ENCODE measurements at regions not wholly inside any gene's neighbourhood (a gene's known extent, or its start where the extent isn't known, plus 50 kb on each side); places are given as distances from the start of the nearest gene placed in this dataset.
"Not testable (repeated sequence)": the region's sequence is repeated elsewhere in the genome, so short reads cannot be mapped to it uniquely, and the experiment has no call there.

- Histone ChIP-seq H3K9ac (ENCODE audit: low read depth, low read length) (no peak overlapping the region), H3K27me3 (ENCODE audit: control insufficient read depth, insufficient read depth, low read length) (peaks cover 7% of the 10 kb centered on the region), H3K9me3 (ENCODE audit: control insufficient read depth, insufficient read depth, low read length) (no peaks in the 10 kb centered on the region), H3K36me3 (ENCODE audit: control insufficient read depth, insufficient read depth, low read length) (no peaks in the 10 kb centered on the region), H3K4me1 (ENCODE audit: control insufficient read depth, insufficient read depth, low read length) (peaks cover 13% of the 10 kb centered on the region), H3K4me3 (ENCODE audit: low read depth, low read length) (no peak overlapping the region)
These were observed 103.0 kb upstream of the HES1 start for GRCh38 chr3:194032828-194033435.

GRCh38 chr3:194034346-194035336 is 101.3 kb upstream of the HES1 start:
- H3K4me1 ChIP-seq (ENCODE audit: control insufficient read depth, insufficient read depth, low read length), result peaks cover 13% of the 10 kb centered on the region
- H3K9ac ChIP-seq (ENCODE audit: low read depth, low read length), result no peak overlapping the region
- H3K9me3 ChIP-seq (ENCODE audit: control insufficient read depth, insufficient read depth, low read length), result no peaks in the 10 kb centered on the region
- H3K4me3 ChIP-seq (ENCODE audit: low read depth, low read length), result no peak overlapping the region
- peaks cover 7% of the 10 kb centered on the region for H3K27me3 ChIP-seq (ENCODE audit: control insufficient read depth, insufficient read depth, low read length)
- H3K36me3 ChIP-seq (ENCODE audit: control insufficient read depth, insufficient read depth, low read length), result no peaks in the 10 kb centered on the region

GRCh38 chr3:194035406-194036138 is 100.4 kb upstream of the HES1 start:
- Histone ChIP-seq H3K4me3 (ENCODE audit: low read depth, low read length) (no peak overlapping the region), H3K9me3 (ENCODE audit: control insufficient read depth, insufficient read depth, low read length) (no peaks in the 10 kb centered on the region), H3K9ac (ENCODE audit: low read depth, low read length) (no peak overlapping the region), H3K36me3 (ENCODE audit: control insufficient read depth, insufficient read depth, low read length) (no peaks in the 10 kb centered on the region), H3K4me1 (ENCODE audit: control insufficient read depth, insufficient read depth, low read length) (peaks cover 13% of the 10 kb centered on the region), H3K27me3 (ENCODE audit: control insufficient read depth, insufficient read depth, low read length) (peaks cover 7% of the 10 kb centered on the region)

GRCh38 chr3:194036842-194037241 is 99.1 kb upstream of the HES1 start:
- H3K9ac ChIP-seq (ENCODE audit: low read depth, low read length), result no peak overlapping the region
- H3K4me1 ChIP-seq (ENCODE audit: control insufficient read depth, insufficient read depth, low read length), result peaks cover 12% of the 10 kb centered on the region
- H3K36me3 ChIP-seq (ENCODE audit: control insufficient read depth, insufficient read depth, low read length), result no peaks in the 10 kb centered on the region
- H3K4me3 ChIP-seq (ENCODE audit: low read depth, low read length), result no peak overlapping the region
- H3K27me3 ChIP-seq (ENCODE audit: control insufficient read depth, insufficient read depth, low read length), result peaks cover 7% of the 10 kb centered on the region
- no peaks in the 10 kb centered on the region for H3K9me3 ChIP-seq (ENCODE audit: control insufficient read depth, insufficient read depth, low read length)

- H3K4me3 ChIP-seq (ENCODE audit: low read depth, low read length); H3K4me1 ChIP-seq (ENCODE audit: control insufficient read depth, insufficient read depth, low read length); H3K9me3 ChIP-seq (ENCODE audit: control insufficient read depth, insufficient read depth, low read length); H3K9ac ChIP-seq (ENCODE audit: low read depth, low read length); H3K36me3 ChIP-seq (ENCODE audit: control insufficient read depth, insufficient read depth, low read length); H3K27me3 ChIP-seq (ENCODE audit: control insufficient read depth, insufficient read depth, low read length): not testable (repeated sequence)
These were observed 97.6 kb upstream of the HES1 start for GRCh38 chr3:194038346-194038745.

GRCh38 chr3:194038960-194039359 is 97.0 kb upstream of the HES1 start:
- no peak overlapping the region for H3K4me3 ChIP-seq (ENCODE audit: low read depth, low read length)
- H3K9ac ChIP-seq (ENCODE audit: low read depth, low read length), result no peak overlapping the region
- H3K4me1 ChIP-seq (ENCODE audit: control insufficient read depth, insufficient read depth, low read length), result no peaks in the 10 kb centered on the region
- H3K9me3 ChIP-seq (ENCODE audit: control insufficient read depth, insufficient read depth, low read length), result no peaks in the 10 kb centered on the region
- H3K36me3 ChIP-seq (ENCODE audit: control insufficient read depth, insufficient read depth, low read length), result no peaks in the 10 kb centered on the region
- H3K27me3 ChIP-seq (ENCODE audit: control insufficient read depth, insufficient read depth, low read length), result peaks cover 6% of the 10 kb centered on the region

- Histone ChIP-seq H3K9me3 (ENCODE audit: control insufficient read depth, insufficient read depth, low read length) (no peaks in the 10 kb centered on the region), H3K9ac (ENCODE audit: low read depth, low read length) (no peak overlapping the region), H3K36me3 (ENCODE audit: control insufficient read depth, insufficient read depth, low read length) (no peaks in the 10 kb centered on the region), H3K4me1 (ENCODE audit: control insufficient read depth, insufficient read depth, low read length) (no peaks in the 10 kb centered on the region), H3K27me3 (ENCODE audit: control insufficient read depth, insufficient read depth, low read length) (no peaks in the 10 kb centered on the region), H3K4me3 (ENCODE audit: low read depth, low read length) (no peak overlapping the region)
These were observed 95.3 kb upstream of the HES1 start for GRCh38 chr3:194040516-194041273.

- H3K36me3 ChIP-seq (ENCODE audit: control insufficient read depth, insufficient read depth, low read length), result no peaks in the 10 kb centered on the region
- no peaks in the 10 kb centered on the region for H3K9me3 ChIP-seq (ENCODE audit: control insufficient read depth, insufficient read depth, low read length)
- no peak overlapping the region for H3K9ac ChIP-seq (ENCODE audit: low read depth, low read length)
- H3K27me3 ChIP-seq (ENCODE audit: control insufficient read depth, insufficient read depth, low read length), result no peaks in the 10 kb centered on the region
- H3K4me1 ChIP-seq (ENCODE audit: control insufficient read depth, insufficient read depth, low read length), result no peaks in the 10 kb centered on the region
- H3K4me3 ChIP-seq (ENCODE audit: low read depth, low read length), result no peak overlapping the region
These were observed 93.0 kb upstream of the HES1 start for GRCh38 chr3:194042927-194043326.

- H3K4me1 ChIP-seq (ENCODE audit: control insufficient read depth, insufficient read depth, low read length), result no peaks in the 10 kb centered on the region
- no peaks in the 10 kb centered on the region for H3K36me3 ChIP-seq (ENCODE audit: control insufficient read depth, insufficient read depth, low read length)
- no peaks in the 10 kb centered on the region for H3K27me3 ChIP-seq (ENCODE audit: control insufficient read depth, insufficient read depth, low read length)
- H3K9ac ChIP-seq (ENCODE audit: low read depth, low read length), result no peak overlapping the region
- no peak overlapping the region for H3K4me3 ChIP-seq (ENCODE audit: low read depth, low read length)
- no peaks in the 10 kb centered on the region for H3K9me3 ChIP-seq (ENCODE audit: control insufficient read depth, insufficient read depth, low read length)
These were observed 92.4 kb upstream of the HES1 start for GRCh38 chr3:194043516-194043915.

- H3K4me3 ChIP-seq (ENCODE audit: low read depth, low read length), result no peak overlapping the region
- H3K9me3 ChIP-seq (ENCODE audit: control insufficient read depth, insufficient read depth, low read length), result peaks cover 2% of the 10 kb centered on the region
- no peaks in the 10 kb centered on the region for H3K4me1 ChIP-seq (ENCODE audit: control insufficient read depth, insufficient read depth, low read length)
- no peak overlapping the region for H3K9ac ChIP-seq (ENCODE audit: low read depth, low read length)
- H3K27me3 ChIP-seq (ENCODE audit: control insufficient read depth, insufficient read depth, low read length), result peaks cover under 1% of the 10 kb centered on the region
- no peaks in the 10 kb centered on the region for H3K36me3 ChIP-seq (ENCODE audit: control insufficient read depth, insufficient read depth, low read length)
These were observed 90.7 kb upstream of the HES1 start for GRCh38 chr3:194045289-194045688.

- Histone ChIP-seq H3K4me1 (ENCODE audit: control insufficient read depth, insufficient read depth, low read length) (no peaks in the 10 kb centered on the region), H3K9me3 (ENCODE audit: control insufficient read depth, insufficient read depth, low read length) (peaks cover 8% of the 10 kb centered on the region), H3K36me3 (ENCODE audit: control insufficient read depth, insufficient read depth, low read length) (no peaks in the 10 kb centered on the region), H3K27me3 (ENCODE audit: control insufficient read depth, insufficient read depth, low read length) (peaks cover 2% of the 10 kb centered on the region), H3K9ac (ENCODE audit: low read depth, low read length) (no peak overlapping the region), H3K4me3 (ENCODE audit: low read depth, low read length) (no peak overlapping the region)
These were observed 90.0 kb upstream of the HES1 start for GRCh38 chr3:194045919-194046318.
